ENCODE measurements at regions not wholly inside any gene's neighbourhood (a gene's known extent, or its start where the extent isn't known, plus 50 kb on each side); places are given as distances from the start of the nearest gene placed in this dataset.

- TF ChIP-seq, protein P1, sequence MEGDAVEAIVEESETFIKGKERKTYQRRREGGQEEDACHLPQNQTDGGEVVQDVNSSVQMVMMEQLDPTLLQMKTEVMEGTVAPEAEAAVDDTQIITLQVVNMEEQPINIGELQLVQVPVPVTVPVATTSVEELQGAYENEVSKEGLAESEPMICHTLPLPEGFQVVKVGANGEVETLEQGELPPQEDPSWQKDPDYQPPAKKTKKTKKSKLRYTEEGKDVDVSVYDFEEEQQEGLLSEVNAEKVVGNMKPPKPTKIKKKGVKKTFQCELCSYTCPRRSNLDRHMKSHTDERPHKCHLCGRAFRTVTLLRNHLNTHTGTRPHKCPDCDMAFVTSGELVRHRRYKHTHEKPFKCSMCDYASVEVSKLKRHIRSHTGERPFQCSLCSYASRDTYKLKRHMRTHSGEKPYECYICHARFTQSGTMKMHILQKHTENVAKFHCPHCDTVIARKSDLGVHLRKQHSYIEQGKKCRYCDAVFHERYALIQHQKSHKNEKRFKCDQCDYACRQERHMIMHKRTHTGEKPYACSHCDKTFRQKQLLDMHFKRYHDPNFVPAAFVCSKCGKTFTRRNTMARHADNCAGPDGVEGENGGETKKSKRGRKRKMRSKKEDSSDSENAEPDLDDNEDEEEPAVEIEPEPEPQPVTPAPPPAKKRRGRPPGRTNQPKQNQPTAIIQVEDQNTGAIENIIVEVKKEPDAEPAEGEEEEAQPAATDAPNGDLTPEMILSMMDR (IDR thresholded peaks at IDR 0.05): no peak
- H2AFZ ChIP-seq: no peak overlapping the region
- no peak overlapping the region for H3K27ac ChIP-seq
- H3K36me3 ChIP-seq (ENCODE audit: control insufficient read depth, insufficient read depth, low read length): no peaks in the 10 kb centered on the region
- no peak overlapping the region for H3K4me3 ChIP-seq (ENCODE audit: low read depth, low read length)
- H3K9me3 ChIP-seq (ENCODE audit: control insufficient read depth, low read length): no peaks in the 10 kb centered on the region
- H3K9ac ChIP-seq: no peak overlapping the region
- no peaks in the 10 kb centered on the region for H3K27me3 ChIP-seq (ENCODE audit: control insufficient read depth, insufficient read depth, low read length)
- no peaks in the 10 kb centered on the region for H3K4me1 ChIP-seq
- no peaks in the 10 kb centered on the region for H3K79me2 ChIP-seq
- no peak overlapping the region for H3K4me2 ChIP-seq (ENCODE audit: low read length)
Observed at GRCh38 chr12:92221656-92222315, 76.1 kb upstream of the BTG1 start.

DNA sequence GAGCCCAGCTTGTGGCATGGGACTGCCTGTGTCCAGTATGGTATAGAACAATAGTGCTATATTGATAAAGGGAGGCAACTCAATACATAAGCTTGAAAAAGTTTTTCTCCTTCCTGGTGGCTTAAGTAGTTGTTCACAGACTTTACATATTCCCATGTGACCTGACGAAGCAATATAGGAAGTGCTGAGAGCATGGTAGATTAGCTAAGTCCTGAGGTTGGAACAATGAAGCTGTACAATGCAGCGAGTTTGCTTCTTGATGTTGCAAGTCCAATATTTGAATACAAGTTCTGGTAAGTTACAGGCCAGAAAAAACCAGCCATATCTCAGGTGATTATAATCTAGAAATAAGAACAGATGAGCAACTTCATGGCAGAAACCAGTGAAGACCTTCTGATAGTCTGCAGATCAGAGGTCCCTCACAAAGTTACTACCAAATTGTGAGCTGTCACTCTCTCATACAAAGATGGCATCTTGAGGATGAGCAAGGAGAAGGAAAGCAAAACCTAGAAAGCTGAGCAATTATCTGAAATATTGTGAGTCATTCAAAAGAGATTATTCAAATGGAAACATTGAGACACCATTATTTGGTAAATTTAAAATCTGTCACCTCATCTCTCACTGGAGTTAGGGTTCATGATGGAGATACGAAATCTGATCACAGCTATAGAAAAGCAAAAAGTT lies 72.9 kb upstream of the BTG1 start:
- Histone ChIP-seq H3K9me3 (ENCODE audit: control insufficient read depth, low read length) (no peaks in the 10 kb centered on the region), H3K4me3 (ENCODE audit: low read depth, low read length) (no peak overlapping the region), H3K9ac (no peak overlapping the region), H3K4me1 (no peaks in the 10 kb centered on the region), H3K79me2 (no peaks in the 10 kb centered on the region), H2AFZ (no peak overlapping the region), H3K36me3 (ENCODE audit: control insufficient read depth, insufficient read depth, low read length) (no peaks in the 10 kb centered on the region), H3K4me2 (ENCODE audit: low read length) (no peak overlapping the region), H3K27me3 (ENCODE audit: control insufficient read depth, insufficient read depth, low read length) (no peaks in the 10 kb centered on the region), H3K27ac (no peak overlapping the region)
- TF ChIP-seq, protein P1 (IDR thresholded peaks at IDR 0.05): no peak

- Histone ChIP-seq H3K36me3 (ENCODE audit: control insufficient read depth, insufficient read depth, low read length) (no peaks in the 10 kb centered on the region), H3K27me3 (ENCODE audit: control insufficient read depth, insufficient read depth, low read length) (no peaks in the 10 kb centered on the region), H3K4me2 (ENCODE audit: low read length) (no peak overlapping the region), H3K9me3 (ENCODE audit: control insufficient read depth, low read length) (no peaks in the 10 kb centered on the region), H3K4me1 (no peaks in the 10 kb centered on the region), H2AFZ (no peak overlapping the region), H3K4me3 (ENCODE audit: low read depth, low read length) (no peak overlapping the region), H3K9ac (no peak overlapping the region), H3K79me2 (no peaks in the 10 kb centered on the region), H3K27ac (no peak overlapping the region)
- TF ChIP-seq, protein P1 (IDR thresholded peaks at IDR 0.05): no peak
Observed at GRCh38 chr12:92216092-92216491, 70.4 kb upstream of the BTG1 start.

- Histone ChIP-seq H3K9ac (no peak overlapping the region), H3K4me1 (no peaks in the 10 kb centered on the region), H3K36me3 (ENCODE audit: control insufficient read depth, insufficient read depth, low read length) (no peaks in the 10 kb centered on the region), H3K27ac (no peak overlapping the region), H3K4me2 (ENCODE audit: low read length) (no peak overlapping the region), H2AFZ (no peak overlapping the region), H3K79me2 (no peaks in the 10 kb centered on the region), H3K27me3 (ENCODE audit: control insufficient read depth, insufficient read depth, low read length) (no peaks in the 10 kb centered on the region), H3K9me3 (ENCODE audit: control insufficient read depth, low read length) (no peaks in the 10 kb centered on the region), H3K4me3 (ENCODE audit: low read depth, low read length) (no peak overlapping the region)
- TF ChIP-seq, protein P1 (IDR thresholded peaks at IDR 0.05): no peak
Observed at GRCh38 chr12:92215358-92215757, 69.7 kb upstream of the BTG1 start.

DNA sequence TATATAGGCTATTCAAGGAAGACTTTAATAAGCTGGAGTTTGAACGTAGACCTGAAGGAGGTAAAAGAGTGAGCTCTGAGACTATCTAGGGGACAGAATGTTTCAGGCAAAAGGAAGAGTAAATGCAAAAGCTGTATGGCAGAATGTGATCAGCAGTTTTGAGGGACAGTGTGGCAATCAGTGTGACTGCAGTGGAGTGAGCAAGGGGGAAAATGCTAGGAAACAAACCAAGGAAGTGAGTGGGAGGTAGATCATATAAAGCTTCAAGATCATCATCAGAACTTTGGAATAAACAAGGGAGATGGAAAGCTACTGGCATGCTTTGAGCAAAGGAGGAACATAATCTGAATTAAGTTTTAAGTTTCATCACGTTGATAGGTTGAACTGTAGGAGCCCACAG lies 67.5 kb upstream of the BTG1 start:
- no peak overlapping the region for H2AFZ ChIP-seq
- no peak overlapping the region for H3K27ac ChIP-seq
- H3K4me1 ChIP-seq: no peaks in the 10 kb centered on the region
- H3K79me2 ChIP-seq: no peaks in the 10 kb centered on the region
- no peak overlapping the region for H3K9ac ChIP-seq
- H3K9me3 ChIP-seq (ENCODE audit: control insufficient read depth, low read length): no peaks in the 10 kb centered on the region
- H3K36me3 ChIP-seq (ENCODE audit: control insufficient read depth, insufficient read depth, low read length): no peaks in the 10 kb centered on the region
- TF ChIP-seq, protein P1 (IDR thresholded peaks at IDR 0.05): no peak
- H3K27me3 ChIP-seq (ENCODE audit: control insufficient read depth, insufficient read depth, low read length): no peaks in the 10 kb centered on the region
- no peak overlapping the region for H3K4me2 ChIP-seq (ENCODE audit: low read length)
- H3K4me3 ChIP-seq (ENCODE audit: low read depth, low read length): no peak overlapping the region
